Ovary (tissue), 3 donors: ENCODE measurements at regions not wholly inside any gene's neighbourhood (a gene's known extent, or its start where the extent isn't known, plus 50 kb on each side); places are given as distances from the start of the nearest gene placed in this dataset.

Experiments used
- EP300 ChIP-seq: sonication (generic); formaldehyde crosslinking; IDR thresholded peaks from one replicate; pipeline ENCODE4 v1.6.1; 2017; ENCODE audit warnings: antibody characterized with exemption
- TF ChIP-seq, protein P1 (sequence below), 3 donors: fragments of 450-650 bp in 2 of 3; fragments of 200-600 bp in 1 of 3; IDR thresholded peaks; one replicate each; pipeline versions ENCODE4 v1.5.1 to v1.8.0; 2016 to 2022; ENCODE audit warnings: antibody characterized with exemption in 3 of 3, mild to moderate bottlenecking in 1 of 3
- donor health status: DM: no; HTN: no; CAD: no.

DNA sequence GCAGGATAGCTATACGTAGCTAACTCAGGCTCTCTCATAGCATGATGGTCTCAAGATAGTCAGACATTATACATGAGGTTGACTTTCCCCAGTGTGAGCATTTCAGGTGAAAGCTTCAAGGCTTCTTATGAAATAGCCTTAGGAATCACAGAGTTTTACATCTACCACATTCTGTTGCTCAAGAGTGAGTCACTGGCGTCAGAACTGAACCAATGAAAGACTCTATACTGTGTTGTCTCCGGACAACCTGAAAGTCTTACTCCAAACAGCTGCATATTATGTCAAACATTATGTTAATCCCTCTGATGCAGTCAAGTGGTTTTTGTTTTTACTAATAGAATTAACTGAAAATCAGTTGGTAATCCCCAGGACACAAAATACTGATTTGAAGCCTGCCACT lies 79.8 kb upstream of the TRDN start:
- TF ChIP-seq EP300, result no peak
- TF ChIP-seq, protein P1, sequence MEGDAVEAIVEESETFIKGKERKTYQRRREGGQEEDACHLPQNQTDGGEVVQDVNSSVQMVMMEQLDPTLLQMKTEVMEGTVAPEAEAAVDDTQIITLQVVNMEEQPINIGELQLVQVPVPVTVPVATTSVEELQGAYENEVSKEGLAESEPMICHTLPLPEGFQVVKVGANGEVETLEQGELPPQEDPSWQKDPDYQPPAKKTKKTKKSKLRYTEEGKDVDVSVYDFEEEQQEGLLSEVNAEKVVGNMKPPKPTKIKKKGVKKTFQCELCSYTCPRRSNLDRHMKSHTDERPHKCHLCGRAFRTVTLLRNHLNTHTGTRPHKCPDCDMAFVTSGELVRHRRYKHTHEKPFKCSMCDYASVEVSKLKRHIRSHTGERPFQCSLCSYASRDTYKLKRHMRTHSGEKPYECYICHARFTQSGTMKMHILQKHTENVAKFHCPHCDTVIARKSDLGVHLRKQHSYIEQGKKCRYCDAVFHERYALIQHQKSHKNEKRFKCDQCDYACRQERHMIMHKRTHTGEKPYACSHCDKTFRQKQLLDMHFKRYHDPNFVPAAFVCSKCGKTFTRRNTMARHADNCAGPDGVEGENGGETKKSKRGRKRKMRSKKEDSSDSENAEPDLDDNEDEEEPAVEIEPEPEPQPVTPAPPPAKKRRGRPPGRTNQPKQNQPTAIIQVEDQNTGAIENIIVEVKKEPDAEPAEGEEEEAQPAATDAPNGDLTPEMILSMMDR (IDR thresholded peaks at IDR 0.05), result no peak
